ENCODE measurements at regions not wholly inside any gene's neighbourhood (a gene's known extent, or its start where the extent isn't known, plus 50 kb on each side); places are given as distances from the start of the nearest gene placed in this dataset.

DNA sequence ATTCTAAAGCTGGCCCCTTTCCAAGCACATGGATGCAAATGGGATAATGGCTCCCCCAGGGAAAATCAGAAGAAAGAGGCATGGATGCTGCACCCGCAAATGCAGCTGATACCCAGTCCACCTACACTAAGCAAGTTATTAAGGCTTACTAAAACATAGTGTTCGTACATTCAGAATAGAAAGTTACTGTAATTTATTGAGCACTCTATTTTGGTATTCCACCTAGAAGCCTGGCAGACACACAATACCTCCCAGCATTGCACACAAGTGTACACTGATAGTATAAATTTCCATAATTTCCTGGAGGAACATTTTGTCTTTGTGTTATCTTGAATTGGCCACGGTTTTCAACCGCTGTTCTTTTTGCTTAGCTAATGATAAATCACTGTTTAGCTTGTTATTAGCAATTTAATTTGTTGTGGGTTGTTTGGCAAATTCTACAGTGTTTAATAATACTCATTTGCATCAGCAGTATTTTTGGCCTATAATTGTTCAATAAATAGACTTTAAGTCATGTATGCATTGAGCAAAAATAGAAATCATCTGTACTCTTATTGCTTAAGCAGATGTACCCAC is 94.5 kb upstream of the MRI1 start:
- TF ChIP-seq POLR2AphosphoS5 (IDR thresholded peaks at IDR 0.05; ENCODE audit: borderline replicate concordance, low read depth, low read length) (peak; percentile 61; the same call in 1 of the 2 replicates), EZH2 (IDR thresholded peaks at IDR 0.05) (no peak)

Data from SK-N-MC (cell line).